ENCODE measurements at regions not wholly inside any gene's neighbourhood (a gene's known extent, or its start where the extent isn't known, plus 50 kb on each side); places are given as distances from the start of the nearest gene placed in this dataset.

DNA sequence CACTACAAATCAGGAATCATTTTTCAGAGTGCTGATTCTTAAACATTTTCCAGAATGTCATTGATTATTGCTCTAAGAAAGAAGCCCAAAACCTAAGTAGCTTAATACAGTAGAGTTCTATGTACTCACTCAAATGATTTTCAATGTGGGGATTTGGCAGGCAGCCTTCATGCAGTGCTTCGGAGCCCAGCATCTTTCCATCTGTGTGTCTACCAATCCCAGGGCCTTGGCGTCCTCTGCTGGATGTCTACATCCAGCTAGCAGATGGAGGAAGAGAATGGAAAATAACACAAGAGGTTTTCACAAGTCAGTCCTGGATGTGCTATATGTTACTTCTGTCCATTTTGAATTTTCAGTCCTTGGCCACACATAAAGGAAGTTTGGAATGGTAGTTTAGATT lies 151.8 kb downstream of the RDH14 start:
- H2BK20ac ChIP-seq (ENCODE audit: low read depth, low read length): no peak overlapping the region
- CTCF ChIA-PET: interaction anchor here (0.7 kb wide), 1 partner anchor 914 kb away, joined by 3 read pairs; no protein-coding TSS in a partner anchor
- no peaks in the 10 kb centered on the region for H3K27me3 ChIP-seq (ENCODE audit: control insufficient read depth, insufficient read depth, low read length)
- DNase-seq (no peak), ATAC-seq (ENCODE audit: low read depth) (no peak)
- no peak overlapping the region for H3K56ac ChIP-seq (ENCODE audit: extremely low read depth, insufficient read depth, low read length)
- no TSS peak for BruUV-seq (replicated peaks)
- dilution Hi-C loops (cut with HindIII; ENCODE audit: low sequenced_read_pairs, unreplicated experiment) (no loop called here), intact Hi-C loops (cut with micrococcal nuclease) (no loop called here), in situ Hi-C loops (cut with MboI; ENCODE audit: low sequenced_read_pairs) (no loop called here)
- H3K18ac ChIP-seq (ENCODE audit: low read depth, low read length): no peak overlapping the region
- no peak overlapping the region for H3K14ac ChIP-seq (replicated peaks; ENCODE audit: low read depth, low read length)
- H2AK5ac ChIP-seq (ENCODE audit: low read depth, low read length): no peak overlapping the region
- H4K91ac ChIP-seq (ENCODE audit: insufficient read depth, low read depth, low read length): no peak overlapping the region
- H3K4me1 ChIP-seq (ENCODE audit: control insufficient read depth, insufficient read depth, low read length): peaks cover 6% of the 10 kb centered on the region
- H4K5ac ChIP-seq (ENCODE audit: low read depth, low read length): no peak overlapping the region
- H3K79me1 ChIP-seq (ENCODE audit: low read depth in 1 of 2, low read length in 2 of 2): no peaks in the 10 kb centered on the region
- WGBS, 2 experiments (ENCODE audit: extremely low coverage in 2 of 2, insufficient read length in 1 of 2): no CpG with 5 or more reads among the region's 2 CpGs
- H3K4me2 ChIP-seq (ENCODE audit: low read depth, low read length): no peak overlapping the region
- no peak overlapping the region for H4K8ac ChIP-seq (ENCODE audit: low read depth in 2 of 2, low read length in 2 of 2)
- H3K4me3 ChIP-seq (ENCODE audit: insufficient read depth, low read depth, low read length): no peak overlapping the region
- H3K9ac ChIP-seq (ENCODE audit: low read depth, low read length): no peak overlapping the region
- POLR2A ChIA-PET (ENCODE audit: unreplicated experiment): no interaction called here
- H2BK120ac ChIP-seq (ENCODE audit: low read depth, low read length): no peak overlapping the region
- H3K9me1 ChIP-seq (ENCODE audit: insufficient read depth, low read length): no peaks in the 10 kb centered on the region
- no peak overlapping the region for H2BK5ac ChIP-seq (ENCODE audit: low read depth, low read length, poor library complexity, severe bottlenecking)
- no peak overlapping the region for H3K4ac ChIP-seq (ENCODE audit: low read depth, low read length)
- H2AFZ ChIP-seq (replicated peaks; ENCODE audit: low read length, poor library complexity): no peak overlapping the region
- no peaks in the 10 kb centered on the region for H4K20me1 ChIP-seq (ENCODE audit: insufficient read depth, low read length)
- TF ChIP-seq NFE2L2 (IDR thresholded peaks at IDR 0.05; ENCODE audit: low read depth, low read length) (no peak), BHLHE40 (IDR thresholded peaks at IDR 0.05; ENCODE audit: low read depth, low read length) (no peak), CEBPB (IDR thresholded peaks at IDR 0.05; ENCODE audit: low read depth, low read length) (no peak)
- TF ChIP-seq, protein P1, sequence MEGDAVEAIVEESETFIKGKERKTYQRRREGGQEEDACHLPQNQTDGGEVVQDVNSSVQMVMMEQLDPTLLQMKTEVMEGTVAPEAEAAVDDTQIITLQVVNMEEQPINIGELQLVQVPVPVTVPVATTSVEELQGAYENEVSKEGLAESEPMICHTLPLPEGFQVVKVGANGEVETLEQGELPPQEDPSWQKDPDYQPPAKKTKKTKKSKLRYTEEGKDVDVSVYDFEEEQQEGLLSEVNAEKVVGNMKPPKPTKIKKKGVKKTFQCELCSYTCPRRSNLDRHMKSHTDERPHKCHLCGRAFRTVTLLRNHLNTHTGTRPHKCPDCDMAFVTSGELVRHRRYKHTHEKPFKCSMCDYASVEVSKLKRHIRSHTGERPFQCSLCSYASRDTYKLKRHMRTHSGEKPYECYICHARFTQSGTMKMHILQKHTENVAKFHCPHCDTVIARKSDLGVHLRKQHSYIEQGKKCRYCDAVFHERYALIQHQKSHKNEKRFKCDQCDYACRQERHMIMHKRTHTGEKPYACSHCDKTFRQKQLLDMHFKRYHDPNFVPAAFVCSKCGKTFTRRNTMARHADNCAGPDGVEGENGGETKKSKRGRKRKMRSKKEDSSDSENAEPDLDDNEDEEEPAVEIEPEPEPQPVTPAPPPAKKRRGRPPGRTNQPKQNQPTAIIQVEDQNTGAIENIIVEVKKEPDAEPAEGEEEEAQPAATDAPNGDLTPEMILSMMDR (conservative IDR thresholded peaks at IDR 0.05; ENCODE audit: low read depth, low read length): no peak
- H2BK15ac ChIP-seq (ENCODE audit: low read depth, low read length): no peak overlapping the region
- no peaks in the 10 kb centered on the region for H3K36me3 ChIP-seq (ENCODE audit: control insufficient read depth, insufficient read depth, low read length)
- H3K27ac ChIP-seq (ENCODE audit: insufficient read depth, low read length): no peak overlapping the region
- H3K9me3 ChIP-seq (ENCODE audit: control insufficient read depth, insufficient read depth, low read length): no peaks in the 10 kb centered on the region
- H2AK9ac ChIP-seq (replicated peaks; ENCODE audit: low read depth, low read length, poor library complexity): no peak overlapping the region
- no peak overlapping the region for H3K23ac ChIP-seq (ENCODE audit: low read depth, low read length)

All from IMR-90 (cell line).